ENCODE measurements at regions not wholly inside any gene's neighbourhood (a gene's known extent, or its start where the extent isn't known, plus 50 kb on each side); places are given as distances from the start of the nearest gene placed in this dataset.

DNA sequence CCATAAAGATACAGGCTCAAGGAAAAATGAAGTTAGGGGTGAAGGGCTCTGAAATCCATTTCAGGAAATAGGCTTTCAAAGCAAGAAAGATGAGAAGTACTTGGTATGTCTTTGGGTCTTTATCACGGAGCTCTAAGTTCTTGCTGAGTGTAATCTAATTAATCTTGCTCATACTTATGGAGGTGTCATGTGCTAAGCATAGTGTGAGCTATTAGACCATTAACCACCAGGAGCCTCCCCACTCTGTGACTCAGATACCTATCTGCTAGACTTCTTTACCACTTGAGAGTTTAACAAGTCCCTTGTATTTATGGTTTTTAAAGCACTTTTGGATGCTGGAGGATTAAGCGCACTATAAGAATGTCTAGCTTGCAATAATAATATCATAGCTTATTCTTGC lies 678.7 kb downstream of the EPHA4 start:
- no peak overlapping the region for H3K27ac Mint-ChIP-seq
- no peaks in the 10 kb centered on the region for H3K9me3 Mint-ChIP-seq
- DNase-seq (ENCODE audit: low spot score), result no peak

DNA sequence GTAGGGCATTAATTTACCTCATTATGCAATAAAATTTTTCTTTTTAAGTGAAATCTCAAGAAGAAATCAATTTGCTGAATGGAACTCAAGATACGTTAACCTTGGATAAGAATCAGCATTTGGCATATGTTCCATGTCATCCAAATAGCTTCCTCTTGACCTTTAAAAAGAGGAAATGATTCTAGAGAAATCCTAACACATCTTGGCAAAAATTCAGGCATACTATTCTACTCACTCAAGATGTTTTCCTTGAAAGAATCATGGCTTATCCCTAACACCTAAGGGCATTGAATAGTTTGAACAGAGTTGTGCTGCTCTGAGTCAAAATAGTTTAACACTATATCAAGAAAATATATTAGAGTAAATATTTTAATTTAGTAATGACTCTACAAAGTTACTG lies 678.0 kb downstream of the EPHA4 start:
- no peak overlapping the region for H3K27ac Mint-ChIP-seq
- no peaks in the 10 kb centered on the region for H3K9me3 Mint-ChIP-seq
- H3K36me3 Mint-ChIP-seq (ENCODE audit: low read depth), result no peaks in the 10 kb centered on the region
- H3K27me3 Mint-ChIP-seq (ENCODE audit: low read depth), result no peaks in the 10 kb centered on the region
- H3K4me1 Mint-ChIP-seq (ENCODE audit: low read depth), result no peaks in the 10 kb centered on the region
- no peak overlapping the region for H3K4me3 Mint-ChIP-seq
- DNase-seq (ENCODE audit: low spot score), result no peak

More for the DNA sequence above, 678.7 kb downstream of the EPHA4 start:
- H3K4me1 Mint-ChIP-seq (ENCODE audit: low read depth), result no peaks in the 10 kb centered on the region
- H3K36me3 Mint-ChIP-seq (ENCODE audit: low read depth), result no peaks in the 10 kb centered on the region
- H3K27me3 Mint-ChIP-seq (ENCODE audit: low read depth), result no peaks in the 10 kb centered on the region
- no peak overlapping the region for H3K4me3 Mint-ChIP-seq

DNA sequence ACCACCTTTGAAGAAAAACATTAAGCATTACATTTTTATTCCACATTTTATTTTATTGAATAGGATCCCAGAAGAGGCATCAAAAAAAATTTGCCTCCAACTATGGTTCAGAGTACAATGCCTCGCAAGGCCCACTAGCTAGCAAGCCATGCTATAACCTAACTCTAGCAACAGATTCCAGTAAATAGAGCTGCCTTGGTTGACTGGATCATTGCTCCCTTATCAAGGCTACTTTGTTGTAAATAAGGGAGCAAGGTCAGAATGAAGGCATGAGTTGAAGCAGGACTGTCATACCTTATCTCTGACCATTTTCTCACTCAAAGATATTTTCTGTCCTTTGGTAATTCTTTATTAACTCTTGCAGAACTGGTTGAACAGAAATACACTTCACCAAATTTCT lies 672.6 kb downstream of the EPHA4 start:
- H3K36me3 Mint-ChIP-seq (ENCODE audit: low read depth), result no peaks in the 10 kb centered on the region
- no peaks in the 10 kb centered on the region for H3K4me1 Mint-ChIP-seq (ENCODE audit: low read depth)
- H3K27me3 Mint-ChIP-seq (ENCODE audit: low read depth), result no peaks in the 10 kb centered on the region
- H3K9me3 Mint-ChIP-seq, result no peaks in the 10 kb centered on the region
- no peak overlapping the region for H3K4me3 Mint-ChIP-seq
- no peak for DNase-seq (ENCODE audit: low spot score)
- no peak overlapping the region for H3K27ac Mint-ChIP-seq

DNA sequence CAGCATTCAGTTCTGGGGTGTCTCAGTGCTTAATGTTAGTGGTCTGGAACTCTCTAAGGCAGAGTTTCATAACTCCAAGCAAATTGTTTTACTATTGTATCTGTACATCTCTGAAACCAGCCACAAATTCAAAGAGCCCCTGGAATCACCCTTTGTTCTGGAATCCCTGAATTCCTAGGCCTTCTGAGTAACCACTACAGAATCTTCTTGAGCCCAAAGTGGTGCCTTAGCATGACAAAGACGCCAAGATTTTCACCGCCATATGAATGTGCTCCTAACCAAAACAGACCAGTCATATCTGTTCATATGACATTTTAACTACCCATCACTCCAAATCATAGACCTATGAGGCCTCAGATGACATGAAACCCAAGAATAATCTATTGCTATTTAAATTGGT lies 668.1 kb downstream of the EPHA4 start:
- no peak overlapping the region for H3K4me3 Mint-ChIP-seq
- no peaks in the 10 kb centered on the region for H3K27me3 Mint-ChIP-seq (ENCODE audit: low read depth)
- no peaks in the 10 kb centered on the region for H3K9me3 Mint-ChIP-seq
- H3K36me3 Mint-ChIP-seq (ENCODE audit: low read depth), result no peaks in the 10 kb centered on the region
- H3K27ac Mint-ChIP-seq, result no peak overlapping the region
- DNase-seq (ENCODE audit: low spot score), result no peak
- no peaks in the 10 kb centered on the region for H3K4me1 Mint-ChIP-seq (ENCODE audit: low read depth)

DNA sequence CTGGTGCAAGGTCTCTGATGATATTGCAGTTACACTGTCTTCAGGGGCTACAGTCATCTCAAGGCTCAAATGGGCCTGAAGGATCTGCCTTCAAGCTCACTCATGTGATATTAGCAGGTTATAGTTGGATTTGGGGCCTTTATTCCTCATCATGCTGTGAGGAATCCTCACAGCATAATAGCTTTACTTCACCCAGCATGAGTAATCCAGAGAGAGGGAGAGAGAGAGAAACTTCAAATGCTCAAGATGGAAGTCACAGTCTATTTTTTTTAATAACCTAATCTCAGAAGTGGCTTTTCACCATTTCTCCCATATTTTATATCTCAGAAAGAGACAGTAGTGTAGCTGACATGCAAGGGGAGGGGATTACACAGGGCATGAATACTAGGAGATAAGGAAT lies 658.7 kb downstream of the EPHA4 start:
- H3K27ac Mint-ChIP-seq, result no peak overlapping the region
- H3K36me3 Mint-ChIP-seq (ENCODE audit: low read depth), result no peaks in the 10 kb centered on the region
- no peak for DNase-seq (ENCODE audit: low spot score)
- H3K27me3 Mint-ChIP-seq (ENCODE audit: low read depth), result no peaks in the 10 kb centered on the region
- H3K4me3 Mint-ChIP-seq, result no peak overlapping the region
- no peaks in the 10 kb centered on the region for H3K9me3 Mint-ChIP-seq
- no peaks in the 10 kb centered on the region for H3K4me1 Mint-ChIP-seq (ENCODE audit: low read depth)

DNA sequence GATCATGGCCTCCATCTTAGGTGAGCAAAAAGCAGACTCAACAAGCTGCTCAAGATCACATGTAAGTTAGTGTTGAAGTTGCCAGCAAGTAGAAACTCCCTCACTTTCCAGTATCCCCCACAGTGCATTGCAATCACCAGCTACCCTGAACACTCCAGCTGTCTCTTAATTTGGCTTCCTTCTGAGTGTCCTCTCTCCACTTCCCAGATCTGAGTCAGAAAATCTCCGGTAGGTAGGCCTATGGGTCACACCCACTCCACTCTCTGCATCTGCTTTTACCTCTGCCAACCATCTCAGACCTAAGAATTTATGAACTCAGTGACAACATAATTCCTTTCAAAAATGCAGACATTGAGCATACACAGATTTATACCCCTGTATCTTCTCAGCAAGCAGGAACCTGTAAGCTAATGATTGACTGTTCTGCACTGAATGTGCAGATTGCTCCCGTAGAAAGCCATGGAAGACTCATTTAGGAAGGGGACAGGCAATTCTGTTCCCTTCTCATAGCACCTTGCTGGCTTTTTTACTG lies 656.9 kb downstream of the EPHA4 start:
- no peaks in the 10 kb centered on the region for H3K36me3 Mint-ChIP-seq (ENCODE audit: low read depth)
- H3K4me1 Mint-ChIP-seq (ENCODE audit: low read depth), result no peaks in the 10 kb centered on the region
- H3K27me3 Mint-ChIP-seq (ENCODE audit: low read depth), result no peaks in the 10 kb centered on the region
- no peak overlapping the region for H3K4me3 Mint-ChIP-seq
- H3K27ac Mint-ChIP-seq, result no peak overlapping the region
- DNase-seq (ENCODE audit: low spot score), result no peak
- no peaks in the 10 kb centered on the region for H3K9me3 Mint-ChIP-seq

DNA sequence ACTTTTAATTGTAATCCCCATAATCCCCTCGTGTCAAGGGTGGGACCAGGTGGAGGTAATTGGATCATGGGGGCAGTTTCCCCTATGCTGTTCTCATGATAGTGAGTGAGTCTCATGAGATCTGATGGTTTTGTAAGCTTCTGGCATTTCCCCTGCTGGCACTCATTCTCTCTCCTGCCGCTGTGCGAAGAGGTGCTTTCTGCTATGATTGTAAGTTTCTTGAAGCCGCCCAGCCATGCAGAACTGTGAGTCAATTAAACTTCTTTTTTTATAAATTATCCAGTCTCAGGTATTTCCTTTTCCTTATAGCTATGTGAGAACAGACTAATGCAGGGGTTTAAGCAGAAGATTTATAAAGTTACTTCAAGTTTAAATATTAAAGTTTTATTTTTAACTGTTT lies 655.2 kb downstream of the EPHA4 start:
- Mint-ChIP-seq H3K36me3 (ENCODE audit: low read depth) (no peaks in the 10 kb centered on the region), H3K27me3 (ENCODE audit: low read depth) (no peaks in the 10 kb centered on the region), H3K4me1 (ENCODE audit: low read depth) (no peaks in the 10 kb centered on the region), H3K9me3 (no peaks in the 10 kb centered on the region), H3K4me3 (no peak overlapping the region), H3K27ac (no peak overlapping the region)
- no peak for DNase-seq (ENCODE audit: low spot score)

DNA sequence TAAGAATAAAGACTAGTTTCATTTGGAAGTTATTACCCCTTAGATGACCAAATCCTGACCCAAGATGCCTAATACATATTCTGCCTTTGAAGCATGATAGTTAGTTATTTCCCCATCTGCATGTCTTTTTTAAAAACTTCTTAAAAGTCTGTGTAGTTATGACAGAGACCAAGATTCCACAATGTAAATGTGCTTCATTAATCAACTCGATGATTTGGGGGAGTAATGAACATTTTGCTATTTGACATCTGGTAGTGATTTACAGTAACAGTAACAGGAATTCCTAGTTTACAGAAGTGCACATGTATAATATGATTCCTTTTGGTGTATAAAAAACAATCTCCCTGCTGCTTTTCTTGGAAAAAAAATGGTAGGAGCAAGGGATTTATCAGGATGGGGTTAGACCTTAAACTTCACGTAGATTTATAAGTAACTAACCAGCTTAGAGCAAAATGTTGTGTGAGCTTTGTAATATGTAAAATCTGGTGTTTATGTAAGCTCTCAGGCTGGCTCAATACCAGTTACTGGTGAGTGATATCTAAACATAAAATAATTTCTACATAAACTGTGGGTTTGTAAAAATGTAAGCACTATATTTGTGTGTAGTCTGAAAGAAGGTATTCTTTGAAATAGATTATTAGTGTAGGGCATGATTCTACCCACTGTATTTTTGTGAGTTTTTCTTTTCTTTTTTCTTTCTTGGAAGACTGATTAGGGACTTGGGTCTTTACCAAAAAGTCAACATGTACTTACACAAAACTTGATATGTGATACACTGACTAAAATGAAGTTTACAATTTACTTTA lies 641.6 kb downstream of the EPHA4 start:
- Mint-ChIP-seq H3K9me3 (peaks cover 15% of the 10 kb centered on the region), H3K27me3 (ENCODE audit: low read depth) (no peaks in the 10 kb centered on the region), H3K27ac (no peak overlapping the region), H3K36me3 (ENCODE audit: low read depth) (no peaks in the 10 kb centered on the region), H3K4me3 (no peak overlapping the region), H3K4me1 (ENCODE audit: low read depth) (no peaks in the 10 kb centered on the region)
- DNase-seq (ENCODE audit: low spot score), result no peak

DNA sequence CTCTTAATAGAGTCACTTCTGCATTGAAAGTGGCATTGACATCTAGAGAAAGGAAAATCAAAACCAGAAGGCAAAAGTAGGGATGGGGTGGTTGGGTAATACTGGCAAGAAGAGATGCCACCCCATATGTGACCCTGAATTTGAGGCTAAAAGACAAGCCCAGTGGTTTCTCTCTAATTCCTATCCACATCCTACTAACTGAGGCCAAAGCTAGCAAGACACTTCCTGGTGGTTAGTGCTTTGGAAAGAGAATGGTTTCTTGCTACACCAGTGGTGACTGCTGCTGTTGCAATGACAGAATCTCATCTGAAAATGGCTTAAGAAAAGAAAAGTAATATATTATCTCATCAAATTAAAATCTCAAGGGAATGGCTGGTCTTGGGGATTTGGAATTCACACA lies 640.6 kb downstream of the EPHA4 start:
- no peak overlapping the region for H3K4me3 Mint-ChIP-seq
- H3K27me3 Mint-ChIP-seq (ENCODE audit: low read depth), result no peaks in the 10 kb centered on the region
- DNase-seq (ENCODE audit: low spot score), result no peak
- no peaks in the 10 kb centered on the region for H3K4me1 Mint-ChIP-seq (ENCODE audit: low read depth)
- H3K9me3 Mint-ChIP-seq, result peaks cover 8% of the 10 kb centered on the region
- no peaks in the 10 kb centered on the region for H3K36me3 Mint-ChIP-seq (ENCODE audit: low read depth)
- H3K27ac Mint-ChIP-seq, result no peak overlapping the region

DNA sequence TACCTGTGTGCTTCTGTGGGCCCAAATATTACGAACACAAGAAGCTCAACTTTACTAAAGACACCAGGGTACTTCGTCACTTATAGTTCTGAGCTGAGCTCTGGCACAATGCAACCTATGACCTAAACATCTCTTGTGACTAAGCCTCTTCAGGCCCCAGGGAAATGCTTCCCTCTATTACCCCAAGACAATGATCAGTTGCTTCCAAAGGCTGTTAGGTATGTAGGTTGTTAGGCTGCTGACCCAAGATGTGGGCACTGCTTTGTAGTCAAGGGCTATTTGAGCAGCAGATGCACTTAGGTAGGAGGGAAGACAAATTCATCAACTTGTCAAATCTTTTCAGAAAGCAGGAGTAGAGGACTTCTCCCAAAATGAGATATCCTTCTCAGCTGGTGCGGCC lies 640.1 kb downstream of the EPHA4 start:
- DNase-seq (ENCODE audit: low spot score), result no peak
- Mint-ChIP-seq H3K4me3 (no peak overlapping the region), H3K27ac (no peak overlapping the region), H3K27me3 (ENCODE audit: low read depth) (no peaks in the 10 kb centered on the region), H3K36me3 (ENCODE audit: low read depth) (no peaks in the 10 kb centered on the region), H3K9me3 (peaks cover 3% of the 10 kb centered on the region), H3K4me1 (ENCODE audit: low read depth) (no peaks in the 10 kb centered on the region)

DNA sequence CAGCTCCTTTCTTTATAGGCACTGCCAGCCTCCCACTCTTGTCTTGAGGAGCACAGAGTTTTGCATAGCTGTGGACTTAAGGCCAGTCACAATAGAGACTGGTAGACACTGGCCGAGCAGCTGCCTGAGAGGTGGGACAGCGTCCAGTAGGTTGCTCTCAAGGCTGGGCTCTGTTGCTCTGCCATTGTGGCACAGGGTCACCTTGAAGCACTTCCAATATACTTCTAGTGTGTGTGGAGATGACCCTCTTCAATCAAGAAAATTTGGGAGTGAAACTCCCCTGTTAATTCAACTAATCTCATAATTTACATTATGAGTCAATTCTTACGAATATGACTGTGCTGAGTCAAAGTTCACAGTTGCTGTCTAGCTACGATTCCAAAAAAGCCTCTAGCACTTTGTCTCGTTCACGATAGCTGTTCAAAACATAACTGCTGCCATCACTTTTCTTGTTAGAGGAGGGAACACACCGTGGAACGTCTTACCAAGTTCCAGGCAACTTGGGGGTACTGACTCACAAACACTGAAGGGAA lies 636.2 kb downstream of the EPHA4 start:
- Mint-ChIP-seq H3K9me3 (no peaks in the 10 kb centered on the region), H3K27me3 (ENCODE audit: low read depth) (no peaks in the 10 kb centered on the region), H3K27ac (no peak overlapping the region), H3K4me1 (ENCODE audit: low read depth) (no peaks in the 10 kb centered on the region), H3K36me3 (ENCODE audit: low read depth) (no peaks in the 10 kb centered on the region), H3K4me3 (no peak overlapping the region)
- no peak for DNase-seq (ENCODE audit: low spot score)

DNA sequence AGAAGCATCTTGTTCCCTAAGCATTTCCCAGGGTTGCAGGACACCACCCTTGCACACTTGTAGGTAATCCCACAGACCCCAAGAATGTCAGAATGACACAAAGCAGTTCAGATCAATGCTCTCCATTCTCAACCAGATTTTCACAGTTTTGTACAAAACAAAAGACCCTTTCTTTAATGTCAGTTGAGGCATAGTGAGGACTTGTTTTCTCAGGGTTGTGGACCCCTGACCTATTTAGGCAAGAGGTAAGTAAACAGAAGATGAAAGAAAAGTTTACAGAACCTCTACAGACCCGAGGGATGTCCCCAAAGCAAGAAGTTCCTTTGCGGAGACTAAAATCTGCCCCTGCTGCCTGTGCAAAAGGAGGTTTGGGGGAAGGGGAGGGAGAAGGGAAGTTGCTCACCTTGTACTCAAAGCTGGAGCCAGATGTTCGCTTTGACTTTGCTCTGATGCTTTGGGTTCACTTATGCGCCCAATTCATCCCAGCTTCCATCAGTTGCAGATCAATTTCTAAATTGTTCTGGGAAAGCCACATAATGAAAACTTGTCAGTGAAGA lies 635.4 kb downstream of the EPHA4 start:
- H3K27me3 Mint-ChIP-seq (ENCODE audit: low read depth), result no peaks in the 10 kb centered on the region
- no peak overlapping the region for H3K4me3 Mint-ChIP-seq
- no peak overlapping the region for H3K27ac Mint-ChIP-seq
- H3K4me1 Mint-ChIP-seq (ENCODE audit: low read depth), result no peaks in the 10 kb centered on the region
- H3K9me3 Mint-ChIP-seq, result no peaks in the 10 kb centered on the region
- no peaks in the 10 kb centered on the region for H3K36me3 Mint-ChIP-seq (ENCODE audit: low read depth)
- DNase-seq (ENCODE audit: low spot score), result no peak

DNA sequence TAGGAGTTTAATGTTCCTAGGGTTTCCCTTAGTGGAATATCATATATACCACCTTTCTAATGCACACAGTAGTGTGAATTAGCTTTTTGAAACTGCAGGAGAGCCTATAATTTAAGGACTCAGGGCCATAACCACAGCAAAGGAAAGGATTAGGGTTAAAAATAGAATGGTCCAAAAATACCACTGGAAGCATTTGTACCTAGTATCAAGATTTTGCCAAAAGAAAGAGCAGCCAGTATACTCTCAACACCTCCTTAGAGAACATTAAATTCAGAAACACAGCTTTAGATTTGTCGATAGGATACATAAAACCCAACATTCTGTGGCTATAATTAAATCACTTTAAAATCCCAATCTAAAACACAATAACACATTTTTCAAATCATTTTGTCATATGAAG lies 634.9 kb downstream of the EPHA4 start:
- no peak for DNase-seq (ENCODE audit: low spot score)
- Mint-ChIP-seq H3K9me3 (no peaks in the 10 kb centered on the region), H3K36me3 (ENCODE audit: low read depth) (no peaks in the 10 kb centered on the region), H3K4me3 (no peak overlapping the region), H3K4me1 (ENCODE audit: low read depth) (no peaks in the 10 kb centered on the region), H3K27me3 (ENCODE audit: low read depth) (no peaks in the 10 kb centered on the region), H3K27ac (no peak overlapping the region)

DNA sequence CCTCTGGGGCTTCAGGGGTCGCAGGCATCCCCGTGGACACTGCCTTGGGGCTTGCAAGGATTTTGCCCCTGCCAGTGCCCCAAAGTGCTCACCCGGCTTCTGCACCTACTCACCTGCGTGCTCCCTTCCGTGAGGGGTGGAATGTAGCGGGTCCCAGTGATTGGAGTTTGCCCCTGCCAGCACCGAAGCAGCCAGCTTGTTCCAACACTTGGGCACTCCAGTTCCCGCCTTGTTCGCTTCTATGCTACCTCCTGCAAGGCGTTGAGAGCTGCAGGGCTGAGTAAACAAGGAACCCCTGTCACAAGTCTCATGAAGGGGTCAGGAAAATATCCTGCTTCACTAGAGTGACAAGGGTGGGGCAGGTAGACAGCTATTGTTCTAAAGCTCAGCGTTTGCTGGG lies 631.5 kb downstream of the EPHA4 start:
- H3K36me3 Mint-ChIP-seq (ENCODE audit: low read depth), result no peaks in the 10 kb centered on the region
- no peak overlapping the region for H3K4me3 Mint-ChIP-seq
- DNase-seq (ENCODE audit: low spot score), result no peak
- no peak overlapping the region for H3K27ac Mint-ChIP-seq
- H3K27me3 Mint-ChIP-seq (ENCODE audit: low read depth), result no peaks in the 10 kb centered on the region
- H3K4me1 Mint-ChIP-seq (ENCODE audit: low read depth), result no peaks in the 10 kb centered on the region
- H3K9me3 Mint-ChIP-seq, result no peaks in the 10 kb centered on the region

All from T-helper 2 cell treated with Interferon-gamma antibody and Interleukin-4, amounts not matched to agents 5 μg/mL and 100 μg/mL, for 36 hours (primary cell).